ENCODE measurements at regions not wholly inside any gene's neighbourhood (a gene's known extent, or its start where the extent isn't known, plus 50 kb on each side); places are given as distances from the start of the nearest gene placed in this dataset.
"Not testable (repeated sequence)": the region's sequence is repeated elsewhere in the genome, so short reads cannot be mapped to it uniquely, and the experiment has no call there.

- no peak for DNase-seq (ENCODE audit: low read depth)
- no peak overlapping the region for H3K4me3 ChIP-seq (ENCODE audit: low read depth, low read length)
- TF ChIP-seq, protein P1, sequence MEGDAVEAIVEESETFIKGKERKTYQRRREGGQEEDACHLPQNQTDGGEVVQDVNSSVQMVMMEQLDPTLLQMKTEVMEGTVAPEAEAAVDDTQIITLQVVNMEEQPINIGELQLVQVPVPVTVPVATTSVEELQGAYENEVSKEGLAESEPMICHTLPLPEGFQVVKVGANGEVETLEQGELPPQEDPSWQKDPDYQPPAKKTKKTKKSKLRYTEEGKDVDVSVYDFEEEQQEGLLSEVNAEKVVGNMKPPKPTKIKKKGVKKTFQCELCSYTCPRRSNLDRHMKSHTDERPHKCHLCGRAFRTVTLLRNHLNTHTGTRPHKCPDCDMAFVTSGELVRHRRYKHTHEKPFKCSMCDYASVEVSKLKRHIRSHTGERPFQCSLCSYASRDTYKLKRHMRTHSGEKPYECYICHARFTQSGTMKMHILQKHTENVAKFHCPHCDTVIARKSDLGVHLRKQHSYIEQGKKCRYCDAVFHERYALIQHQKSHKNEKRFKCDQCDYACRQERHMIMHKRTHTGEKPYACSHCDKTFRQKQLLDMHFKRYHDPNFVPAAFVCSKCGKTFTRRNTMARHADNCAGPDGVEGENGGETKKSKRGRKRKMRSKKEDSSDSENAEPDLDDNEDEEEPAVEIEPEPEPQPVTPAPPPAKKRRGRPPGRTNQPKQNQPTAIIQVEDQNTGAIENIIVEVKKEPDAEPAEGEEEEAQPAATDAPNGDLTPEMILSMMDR (IDR thresholded peaks at IDR 0.05; ENCODE audit: insufficient read depth, low read length): no peak
These were observed 179.6 kb downstream of the MCHR2 start for GRCh38 chr6:99814230-99814928.

GRCh38 chr6:99816795-99817194 lies 177.2 kb downstream of the MCHR2 start:
- H3K4me3 ChIP-seq (ENCODE audit: low read depth, low read length): no peak overlapping the region
- DNase-seq (ENCODE audit: low read depth): no peak
- TF ChIP-seq, protein P1 (IDR thresholded peaks at IDR 0.05; ENCODE audit: insufficient read depth, low read length): no peak

DNA sequence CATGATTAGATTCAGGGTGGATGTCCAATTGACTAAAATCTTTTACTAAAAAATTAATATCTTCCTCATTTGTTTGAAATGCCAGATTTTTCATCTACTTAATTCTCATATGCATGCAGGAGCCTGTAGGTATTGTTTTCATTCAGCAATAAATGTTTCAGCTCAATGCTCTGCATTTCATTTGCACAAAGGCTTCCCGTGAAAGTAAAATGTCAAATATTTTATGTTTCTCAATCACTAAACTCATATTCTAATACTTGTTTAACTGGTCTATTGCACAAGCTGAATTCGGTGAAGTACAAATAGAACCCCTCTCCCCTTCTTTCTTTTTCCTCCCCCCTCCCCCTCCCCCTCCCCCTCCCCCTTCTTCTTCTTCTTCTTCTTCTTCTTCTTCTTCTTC lies 175.9 kb downstream of the MCHR2 start:
- DNase-seq (ENCODE audit: low read depth): no peak
- TF ChIP-seq, protein P1 (IDR thresholded peaks at IDR 0.05; ENCODE audit: insufficient read depth, low read length): no peak
- no peak overlapping the region for H3K4me3 ChIP-seq (ENCODE audit: low read depth, low read length)

GRCh38 chr6:99819853-99820252 lies 174.2 kb downstream of the MCHR2 start:
- TF ChIP-seq, protein P1 (IDR thresholded peaks at IDR 0.05; ENCODE audit: insufficient read depth, low read length): no peak
- DNase-seq (ENCODE audit: low read depth): no peak
- H3K4me3 ChIP-seq (ENCODE audit: low read depth, low read length): no peak overlapping the region

GRCh38 chr6:99821164-99821563 lies 172.9 kb downstream of the MCHR2 start:
- no peak overlapping the region for H3K4me3 ChIP-seq (ENCODE audit: low read depth, low read length)
- TF ChIP-seq, protein P1 (IDR thresholded peaks at IDR 0.05; ENCODE audit: insufficient read depth, low read length): no peak
- DNase-seq (ENCODE audit: low read depth): no peak

GRCh38 chr6:99822741-99823512 lies 171.1 kb downstream of the MCHR2 start:
- DNase-seq (ENCODE audit: low read depth): peak; percentile 66
- TF ChIP-seq, protein P1 (IDR thresholded peaks at IDR 0.05; ENCODE audit: insufficient read depth, low read length): peak; percentile 52
- no peak overlapping the region for H3K4me3 ChIP-seq (ENCODE audit: low read depth, low read length)

DNA sequence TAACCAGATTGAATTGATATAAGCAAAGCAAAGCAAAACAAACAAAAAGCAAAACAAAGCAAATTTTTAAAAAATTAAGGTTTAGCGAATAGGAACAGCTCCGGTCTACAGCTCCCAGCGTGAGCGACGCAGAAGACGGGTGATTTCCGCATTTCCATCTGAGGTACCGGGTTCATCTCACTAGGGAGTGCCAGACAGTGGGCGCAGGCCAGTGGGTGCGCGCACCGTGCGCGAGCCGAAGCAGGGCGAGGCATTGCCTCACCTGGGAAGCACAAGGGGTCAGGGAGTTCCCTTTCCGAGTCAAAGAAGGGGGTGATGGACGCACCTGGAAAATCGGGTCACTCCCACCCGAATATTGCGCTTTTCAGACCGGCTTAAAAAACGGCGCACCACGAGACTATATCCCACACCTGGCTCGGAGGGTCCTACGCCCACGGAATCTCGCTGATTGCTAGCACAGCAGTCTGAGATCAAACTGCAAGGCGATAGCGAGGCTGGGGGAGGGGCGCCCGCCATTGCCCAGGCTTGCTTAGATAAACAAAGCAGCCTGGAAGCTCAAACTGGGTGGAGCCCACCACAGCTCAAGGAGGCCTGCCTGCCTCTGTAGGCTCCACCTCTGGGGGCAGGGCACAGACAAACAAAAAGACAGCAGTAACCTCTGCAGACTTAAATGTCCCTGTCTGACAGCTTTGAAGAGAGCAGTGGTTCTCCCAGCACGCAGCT lies 170.3 kb downstream of the MCHR2 start:
- DNase-seq (ENCODE audit: low read depth); H3K4me3 ChIP-seq (ENCODE audit: low read depth, low read length): not testable (repeated sequence)
